Activated T-cell treated with anti-CD3 and anti-CD28 coated beads, Interleukin-2, amount 50 U/mL, for 4 hours (primary cell): ENCODE measurements at regions not wholly inside any gene's neighbourhood (a gene's known extent, or its start where the extent isn't known, plus 50 kb on each side); places are given as distances from the start of the nearest gene placed in this dataset.

Experiments
- ATAC-seq, 2 donors: fragments of 200-7000 bp; cut with Tn5 transposase; one replicate each; pipeline ENCODE4 v1.10.0; 2021
- DNase-seq: peaks from one replicate; pipeline ENCODE4 v3.0.0-alpha.2; 2020
- H3K27me3 Mint-ChIP-seq: one replicate; pipeline ENCODE4 v1.8.0; 2021; ENCODE audit warnings: low read depth, mixed read lengths
- H3K36me3 Mint-ChIP-seq: one replicate; pipeline ENCODE4 v1.8.0; 2022; ENCODE audit warnings: mixed read lengths; ENCODE audit not compliant: insufficient read depth
- H3K4me1 Mint-ChIP-seq: one replicate; pipeline ENCODE4 v1.8.0; 2021; ENCODE audit warnings: low read depth, mixed read lengths
- H3K4me3 Mint-ChIP-seq: one replicate; pipeline ENCODE4 v1.8.0; 2021; ENCODE audit warnings: mild to moderate bottlenecking, moderate library complexity, mixed read lengths
- H3K9me3 Mint-ChIP-seq: one replicate; pipeline ENCODE4 v1.8.0; 2021; ENCODE audit warnings: mixed read lengths

DNA sequence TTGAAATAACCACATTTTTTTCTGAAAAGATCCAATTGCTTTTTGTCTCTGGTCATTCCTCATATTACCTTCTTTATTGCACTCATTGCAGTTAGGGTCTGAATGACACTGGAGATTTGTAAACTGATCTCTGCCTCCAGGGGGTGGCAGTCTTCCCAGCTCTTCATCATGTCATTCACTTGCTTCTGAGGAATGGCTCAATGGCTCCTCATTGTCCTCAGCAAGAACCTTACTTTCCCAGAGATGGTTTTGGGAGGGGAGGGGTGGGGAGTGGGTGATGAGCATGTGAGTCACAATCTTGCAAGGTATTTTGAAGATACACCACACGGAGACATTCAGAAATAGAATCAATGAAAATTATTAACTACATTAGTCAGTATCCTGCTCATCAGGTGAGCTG, 159.8 kb upstream of the GAS1 start:
- Mint-ChIP-seq H3K36me3 (no peaks in the 10 kb centered on the region), H3K4me3 (no peak overlapping the region), H3K9me3 (no peaks in the 10 kb centered on the region), H3K27me3 (peaks cover 6% of the 10 kb centered on the region), H3K4me1 (no peaks in the 10 kb centered on the region)
- ATAC-seq, result no peak
- no peak for DNase-seq

GRCh38 chr9:87108661-87109060, 161.4 kb upstream of the GAS1 start:
- H3K4me3 Mint-ChIP-seq, result no peak overlapping the region
- no peaks in the 10 kb centered on the region for H3K36me3 Mint-ChIP-seq
- no peak for ATAC-seq
- H3K4me1 Mint-ChIP-seq, result no peaks in the 10 kb centered on the region
- H3K9me3 Mint-ChIP-seq, result no peaks in the 10 kb centered on the region
- peaks cover 6% of the 10 kb centered on the region for H3K27me3 Mint-ChIP-seq
- DNase-seq, result no peak

GRCh38 chr9:87109231-87109631, 161.9 kb upstream of the GAS1 start:
- Mint-ChIP-seq H3K36me3 (no peaks in the 10 kb centered on the region), H3K4me1 (no peaks in the 10 kb centered on the region), H3K9me3 (no peaks in the 10 kb centered on the region), H3K4me3 (no peak overlapping the region), H3K27me3 (peaks cover 6% of the 10 kb centered on the region)
- DNase-seq, result no peak
- no peak for ATAC-seq

- no peak for ATAC-seq
- H3K9me3 Mint-ChIP-seq, result no peaks in the 10 kb centered on the region
- DNase-seq, result no peak
- H3K4me1 Mint-ChIP-seq, result no peaks in the 10 kb centered on the region
- no peaks in the 10 kb centered on the region for H3K36me3 Mint-ChIP-seq
- H3K4me3 Mint-ChIP-seq, result no peak overlapping the region
- H3K27me3 Mint-ChIP-seq, result peaks cover 6% of the 10 kb centered on the region
Measured at GRCh38 chr9:87109851-87110250, 162.5 kb upstream of the GAS1 start.

- no peaks in the 10 kb centered on the region for H3K4me1 Mint-ChIP-seq
- no peak overlapping the region for H3K4me3 Mint-ChIP-seq
- DNase-seq (no peak), ATAC-seq (no peak)
- H3K27me3 Mint-ChIP-seq, result peaks cover 2% of the 10 kb centered on the region
- H3K36me3 Mint-ChIP-seq, result no peaks in the 10 kb centered on the region
- H3K9me3 Mint-ChIP-seq, result no peaks in the 10 kb centered on the region
Measured at GRCh38 chr9:87111010-87111409, 163.7 kb upstream of the GAS1 start.

GRCh38 chr9:87112656-87113055, 165.3 kb upstream of the GAS1 start:
- H3K4me3 Mint-ChIP-seq, result no peak overlapping the region
- no peaks in the 10 kb centered on the region for H3K9me3 Mint-ChIP-seq
- ATAC-seq (no peak), DNase-seq (no peak)
- no peaks in the 10 kb centered on the region for H3K4me1 Mint-ChIP-seq
- peaks cover 2% of the 10 kb centered on the region for H3K27me3 Mint-ChIP-seq
- H3K36me3 Mint-ChIP-seq, result no peaks in the 10 kb centered on the region

DNA sequence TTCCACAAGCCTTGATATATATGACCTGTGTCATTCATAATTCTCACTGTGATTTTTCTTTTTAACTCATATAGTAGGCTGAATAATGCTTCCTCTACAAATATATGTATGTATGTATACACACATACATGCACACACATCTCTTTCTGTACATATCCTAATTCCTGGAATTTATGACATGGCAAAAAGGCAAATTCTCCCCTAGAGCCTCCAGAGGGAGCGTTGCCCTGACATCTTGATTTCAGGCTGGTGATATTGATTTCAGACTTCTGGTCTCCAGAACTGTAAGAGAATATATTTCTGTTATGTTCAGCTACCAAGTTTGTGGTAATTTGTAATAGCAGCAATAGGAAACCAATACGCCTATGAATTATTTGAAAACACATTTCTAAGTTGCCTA, 166.6 kb upstream of the GAS1 start:
- ATAC-seq (no peak), DNase-seq (no peak)
- no peaks in the 10 kb centered on the region for H3K4me1 Mint-ChIP-seq
- peaks cover 2% of the 10 kb centered on the region for H3K27me3 Mint-ChIP-seq
- no peaks in the 10 kb centered on the region for H3K9me3 Mint-ChIP-seq
- no peaks in the 10 kb centered on the region for H3K36me3 Mint-ChIP-seq
- no peak overlapping the region for H3K4me3 Mint-ChIP-seq

DNA sequence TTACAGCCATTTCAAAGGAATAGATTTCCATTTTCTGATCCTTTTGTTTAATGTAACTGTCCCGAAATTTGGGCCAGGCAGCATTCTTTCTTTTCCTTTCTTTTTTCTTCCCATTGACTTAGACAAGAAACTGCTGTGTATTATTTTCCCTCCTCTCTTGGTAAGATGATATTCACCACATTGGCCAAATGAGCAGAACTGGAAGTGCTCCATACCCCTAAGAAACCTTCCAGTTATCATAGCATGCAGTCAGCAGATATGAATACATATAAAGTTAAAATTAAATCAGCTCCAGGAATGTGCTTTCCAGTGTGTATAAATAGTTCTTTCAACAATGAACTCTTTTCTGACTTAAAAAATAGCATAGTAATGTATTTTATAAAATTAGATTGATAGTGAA, 168.5 kb upstream of the GAS1 start:
- ATAC-seq (no peak), DNase-seq (no peak)
- Mint-ChIP-seq H3K9me3 (no peaks in the 10 kb centered on the region), H3K4me1 (no peaks in the 10 kb centered on the region), H3K27me3 (peaks cover 9% of the 10 kb centered on the region), H3K36me3 (no peaks in the 10 kb centered on the region), H3K4me3 (no peak overlapping the region)

- ATAC-seq (no peak), DNase-seq (no peak)
- H3K36me3 Mint-ChIP-seq, result no peaks in the 10 kb centered on the region
- no peaks in the 10 kb centered on the region for H3K4me1 Mint-ChIP-seq
- H3K4me3 Mint-ChIP-seq, result no peak overlapping the region
- H3K27me3 Mint-ChIP-seq, result peaks cover 9% of the 10 kb centered on the region
- H3K9me3 Mint-ChIP-seq, result no peaks in the 10 kb centered on the region
Measured at GRCh38 chr9:87116492-87116891, 169.2 kb upstream of the GAS1 start.

GRCh38 chr9:87118594-87118993, 171.3 kb upstream of the GAS1 start:
- Mint-ChIP-seq H3K9me3 (no peaks in the 10 kb centered on the region), H3K36me3 (no peaks in the 10 kb centered on the region), H3K4me1 (peaks cover 4% of the 10 kb centered on the region), H3K4me3 (no peak overlapping the region), H3K27me3 (peaks cover 13% of the 10 kb centered on the region)
- DNase-seq (no peak), ATAC-seq (no peak)

- peaks cover 13% of the 10 kb centered on the region for H3K27me3 Mint-ChIP-seq
- ATAC-seq (no peak), DNase-seq (no peak)
- no peak overlapping the region for H3K4me3 Mint-ChIP-seq
- H3K9me3 Mint-ChIP-seq, result no peaks in the 10 kb centered on the region
- H3K4me1 Mint-ChIP-seq, result peaks cover 4% of the 10 kb centered on the region
- no peaks in the 10 kb centered on the region for H3K36me3 Mint-ChIP-seq
Measured at GRCh38 chr9:87119328-87119881, 172.1 kb upstream of the GAS1 start.

DNA sequence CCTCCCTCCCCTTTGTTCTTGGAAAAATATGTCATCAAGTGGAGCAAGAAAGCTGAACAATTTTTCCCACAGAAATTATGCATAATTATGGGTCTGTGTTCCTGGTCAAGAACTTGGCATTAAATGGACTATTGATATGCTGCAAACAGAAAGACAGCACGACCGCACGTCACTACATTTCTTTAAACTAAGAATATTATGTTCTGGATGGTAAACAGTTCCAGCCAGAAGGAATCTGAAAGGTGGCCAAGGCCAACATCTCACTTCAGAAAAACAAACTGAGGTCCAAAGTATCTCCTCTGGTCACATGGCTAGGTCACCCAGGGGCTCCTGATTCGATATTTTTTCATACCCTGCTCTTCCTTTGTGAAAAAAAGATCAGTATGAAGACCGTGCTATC, 173.3 kb upstream of the GAS1 start:
- ATAC-seq (no peak), DNase-seq (no peak)
- no peak overlapping the region for H3K4me3 Mint-ChIP-seq
- H3K9me3 Mint-ChIP-seq, result no peaks in the 10 kb centered on the region
- H3K36me3 Mint-ChIP-seq, result no peaks in the 10 kb centered on the region
- peaks cover 4% of the 10 kb centered on the region for H3K4me1 Mint-ChIP-seq
- peaks cover 11% of the 10 kb centered on the region for H3K27me3 Mint-ChIP-seq

- Mint-ChIP-seq H3K27me3 (peaks cover 14% of the 10 kb centered on the region), H3K36me3 (no peaks in the 10 kb centered on the region), H3K4me1 (peaks cover 4% of the 10 kb centered on the region), H3K4me3 (no peak overlapping the region), H3K9me3 (no peaks in the 10 kb centered on the region)
- ATAC-seq, result peak; percentile 67 to 77
- DNase-seq, result no peak
Measured at GRCh38 chr9:87122947-87123685, 175.8 kb upstream of the GAS1 start.

DNA sequence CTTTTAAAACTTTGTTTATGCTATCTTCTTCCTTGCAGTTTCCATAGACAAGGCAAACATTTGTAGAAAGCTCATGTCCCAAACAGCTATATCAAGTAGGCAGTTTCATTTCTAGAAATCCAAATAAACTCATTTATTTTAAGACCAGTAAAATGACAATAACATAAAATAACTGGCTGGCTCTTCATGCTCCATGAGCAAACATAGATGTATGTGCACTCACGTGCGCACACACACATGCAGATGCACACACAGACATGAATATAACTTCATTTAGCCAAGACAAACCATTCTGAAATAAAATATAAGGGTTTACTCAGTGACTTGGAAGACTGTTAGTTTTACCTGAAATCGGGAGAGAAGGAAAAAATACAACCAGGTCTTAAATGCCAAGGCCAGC, 176.5 kb upstream of the GAS1 start:
- ATAC-seq, result no peak
- H3K4me3 Mint-ChIP-seq, result no peak overlapping the region
- no peaks in the 10 kb centered on the region for H3K9me3 Mint-ChIP-seq
- no peak for DNase-seq
- peaks cover 4% of the 10 kb centered on the region for H3K4me1 Mint-ChIP-seq
- H3K27me3 Mint-ChIP-seq, result peaks cover 17% of the 10 kb centered on the region
- H3K36me3 Mint-ChIP-seq, result no peaks in the 10 kb centered on the region

DNA sequence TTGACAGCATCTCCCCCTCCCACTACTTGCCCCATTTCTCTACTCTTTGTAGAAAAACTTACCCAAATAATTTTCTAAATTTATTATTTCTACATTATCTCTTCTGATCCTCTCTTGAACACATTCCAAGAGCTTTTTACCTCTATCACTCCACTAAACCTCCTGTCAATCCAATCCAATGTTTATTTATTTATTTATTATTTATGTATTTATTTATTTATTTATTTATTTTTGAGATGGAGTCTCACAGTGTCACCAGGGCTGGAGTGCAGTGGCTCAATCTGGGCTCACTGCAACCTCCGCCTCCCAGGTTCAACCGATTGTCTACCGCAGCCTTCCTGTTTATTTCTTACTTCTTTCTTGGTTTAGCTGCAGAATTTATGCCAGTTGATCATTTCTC, 178.5 kb upstream of the GAS1 start:
- Mint-ChIP-seq H3K4me3 (no peak overlapping the region), H3K9me3 (no peaks in the 10 kb centered on the region), H3K4me1 (peaks cover 4% of the 10 kb centered on the region), H3K36me3 (no peaks in the 10 kb centered on the region), H3K27me3 (peaks cover 13% of the 10 kb centered on the region)
- DNase-seq, result no peak
- no peak for ATAC-seq
